ENCODE measurements at regions not wholly inside any gene's neighbourhood (a gene's known extent, or its start where the extent isn't known, plus 50 kb on each side); places are given as distances from the start of the nearest gene placed in this dataset.
A peak's percentile ranks its signal among the peaks of the same experiment; 100 is the strongest.
"Not testable (repeated sequence)": the region's sequence is repeated elsewhere in the genome, so short reads cannot be mapped to it uniquely, and the experiment has no call there.

GRCh38 chr10:106280896-106281460 lies 883.5 kb downstream of the SORCS1 start:
- DNase-seq, result no peak

- DNase-seq, result no peak
Observed at GRCh38 chr10:106278383-106278782, 886.1 kb downstream of the SORCS1 start.

- DNase-seq, result no peak
Observed at GRCh38 chr10:106271237-106271636, 893.3 kb downstream of the SORCS1 start.

- DNase-seq, result no peak
Observed at GRCh38 chr10:106268000-106268399, 896.5 kb downstream of the SORCS1 start.

GRCh38 chr10:106267591-106267990 lies 896.9 kb downstream of the SORCS1 start:
- no peak for DNase-seq

- DNase-seq, result not testable (repeated sequence)
Observed at GRCh38 chr10:106257432-106257831, 907.1 kb downstream of the SORCS1 start.

- DNase-seq, result no peak
Observed at GRCh38 chr10:106255111-106255678, 909.3 kb downstream of the SORCS1 start.

GRCh38 chr10:106254071-106254470 lies 910.4 kb downstream of the SORCS1 start:
- no peak for DNase-seq

- DNase-seq, result no peak
Observed at GRCh38 chr10:106252541-106252940, 912.0 kb downstream of the SORCS1 start.

GRCh38 chr10:106251573-106251972 lies 912.9 kb downstream of the SORCS1 start:
- no peak for DNase-seq

GRCh38 chr10:106242301-106242700 lies 922.2 kb downstream of the SORCS1 start:
- no peak for DNase-seq

GRCh38 chr10:106226828-106227227 lies 937.7 kb downstream of the SORCS1 start:
- no peak for DNase-seq

GRCh38 chr10:106226142-106226541 lies 938.4 kb downstream of the SORCS1 start:
- no peak for DNase-seq

GRCh38 chr10:106224676-106225075 lies 939.8 kb downstream of the SORCS1 start:
- no peak for DNase-seq

GRCh38 chr10:106217627-106218026 lies 946.9 kb downstream of the SORCS1 start:
- no peak for DNase-seq

GRCh38 chr10:106216085-106216484 lies 948.4 kb downstream of the SORCS1 start:
- no peak for DNase-seq

GRCh38 chr10:106214243-106214642 lies 950.3 kb downstream of the SORCS1 start:
- no peak for DNase-seq

- DNase-seq, result no peak
Observed at GRCh38 chr10:106213493-106213892, 951.0 kb downstream of the SORCS1 start.

GRCh38 chr10:106198275-106198674 lies 966.2 kb downstream of the SORCS1 start:
- DNase-seq, result no peak

GRCh38 chr10:106189292-106189691 lies 975.2 kb downstream of the SORCS1 start:
- DNase-seq, result peak; percentile 15

GRCh38 chr10:106185951-106186350 lies 978.6 kb downstream of the SORCS1 start:
- DNase-seq, result no peak

- no peak for DNase-seq
Observed at GRCh38 chr10:106183041-106183440, 981.5 kb downstream of the SORCS1 start.

- DNase-seq, result no peak
Observed at GRCh38 chr10:106182542-106182941, 982.0 kb downstream of the SORCS1 start.

- no peak for DNase-seq
Observed at GRCh38 chr10:106181501-106181900, 983.0 kb downstream of the SORCS1 start.

- no peak for DNase-seq
Observed at GRCh38 chr10:106179430-106179829, 985.1 kb downstream of the SORCS1 start.
